K562 (cell line): ENCODE measurements at regions not wholly inside any gene's neighbourhood (a gene's known extent, or its start where the extent isn't known, plus 50 kb on each side); places are given as distances from the start of the nearest gene placed in this dataset.
A peak's percentile ranks its signal among the peaks of the same experiment; 100 is the strongest.

Source experiments
- CBFA2T3 ChIP-seq: fragments of 450-650 bp; IDR thresholded peaks from 2 replicates; pipeline ENCODE4 v1.6.1; 2017
- DIDO1 ChIP-seq: fragments of 450-650 bp; IDR thresholded peaks from 2 replicates; pipeline ENCODE4 v1.6.1; 2016; ENCODE audit warnings: low read depth, missing biosample characterization, missing genetic modification characterization
- DPF2 ChIP-seq: fragments of 450-650 bp; IDR thresholded peaks from 2 replicates; pipeline ENCODE4 v1.6.1; 2016
- FOXA3 ChIP-seq, 2 experiments: fragments of 450-650 bp in 1 of 2; sonication (generic) in 1 of 2; formaldehyde crosslinking; IDR thresholded peaks in 1 of 2; conservative IDR thresholded peaks in 1 of 2; 2 replicates each; pipeline versions ENCODE4 v1.4.0 to v1.8.0; 2020 to 2022; ENCODE audit warnings: mild to moderate bottlenecking in 2 of 2, missing genetic modification reagents in 1 of 2
- HCFC1 ChIP-seq: IDR thresholded peaks from 2 replicates; pipeline ENCODE4 v1.6.1; 2012; ENCODE audit warnings: low read depth, low read length, improper control_type of control experiment
- HSF4 ChIP-seq: fragments of 250-450 bp; sonication (Bioruptor Pico); IDR thresholded peaks from 2 replicates; pipeline ENCODE4 v2.1.2; 2022; ENCODE audit warnings: mild to moderate bottlenecking, moderate library complexity, borderline replicate concordance
- KLF16 ChIP-seq: IDR thresholded peaks from 2 replicates; pipeline ENCODE4 v1.6.1; 2016; ENCODE audit warnings: antibody characterized with exemption
- MEF2A ChIP-seq: IDR thresholded peaks from 2 replicates; pipeline ENCODE4 v1.6.1; 2011; ENCODE audit warnings: low read depth, mild to moderate bottlenecking, low read length, moderate library complexity; ENCODE audit not compliant: control insufficient read depth
- MEIS2 ChIP-seq: fragments of 450-650 bp; IDR thresholded peaks from 2 replicates; pipeline ENCODE4 v1.6.1; 2014; ENCODE audit warnings: mild to moderate bottlenecking; ENCODE audit not compliant: partially characterized antibody
- PHTF2 ChIP-seq: fragments of 250-450 bp; sonication (Bioruptor Pico); IDR thresholded peaks from 2 replicates; pipeline ENCODE4 v1.5.0; 2021; ENCODE audit warnings: mild to moderate bottlenecking
- PTRF ChIP-seq: fragments of 450-650 bp; IDR thresholded peaks from 2 replicates; pipeline ENCODE4 v1.6.1; 2016; ENCODE audit warnings: mild to moderate bottlenecking, missing genetic modification characterization, missing compliant biosample characterization
- RB1 ChIP-seq: fragments of 450-650 bp; IDR thresholded peaks from 2 replicates; pipeline ENCODE4 v1.6.1; 2017; ENCODE audit warnings: low read depth, mild to moderate bottlenecking
- RBM22 ChIP-seq: fragments of 200-400 bp; formaldehyde crosslinking; IDR thresholded peaks from 2 replicates; pipeline ENCODE4 v1.6.1; 2018; ENCODE audit warnings: low read length, low read depth; ENCODE audit not compliant: poor library complexity, severe bottlenecking
- RNF219 ChIP-seq: fragments of 250-450 bp; sonication (Bioruptor Pico); IDR thresholded peaks from 2 replicates; pipeline ENCODE4 v1.5.0; 2022; ENCODE audit warnings: mild to moderate bottlenecking
- SOX6 ChIP-seq: fragments of 450-650 bp; IDR thresholded peaks from 2 replicates; pipeline ENCODE4 v1.6.1; 2014; ENCODE audit warnings: mild to moderate bottlenecking
- TCF3 ChIP-seq: sonication (generic); formaldehyde crosslinking; IDR thresholded peaks from 2 replicates; pipeline ENCODE4 v1.4.0; 2020; ENCODE audit warnings: mild to moderate bottlenecking, missing genetic modification reagents
- TCF7L2 ChIP-seq: fragments of 150-350 bp; IDR thresholded peaks from 2 replicates; pipeline ENCODE4 v1.6.1; 2016; ENCODE audit warnings: low read depth, mild to moderate bottlenecking, low read length, moderate library complexity
- TGIF2 ChIP-seq: sonication (generic); formaldehyde crosslinking; IDR thresholded peaks from 2 replicates; pipeline ENCODE4 v1.8.1; 2022; ENCODE audit warnings: mild to moderate bottlenecking, missing genetic modification reagents, moderate library complexity
- U2AF2 ChIP-seq: fragments of 200-400 bp; formaldehyde crosslinking; optimal IDR thresholded peaks from 2 replicates; pipeline ENCODE3; 2017; ENCODE audit warnings: low read depth, mild to moderate bottlenecking, low read length
- YY1 ChIP-seq, 3 experiments: IDR thresholded peaks; 2 replicates each; pipeline ENCODE4 v1.6.1; 2011; ENCODE audit warnings: low read length in 2 of 3, mild to moderate bottlenecking in 2 of 3, moderate library complexity in 2 of 3, borderline replicate concordance in 1 of 3, control low read depth in 1 of 3, low read depth in 1 of 3; ENCODE audit not compliant: insufficient read depth in 3 of 3, insufficient replicate concordance in 2 of 3, control insufficient read depth in 1 of 3, insufficient read length in 1 of 3; ENCODE audit errors: extremely low read depth in 1 of 3
- ZKSCAN1 ChIP-seq: fragments of 150-350 bp; IDR thresholded peaks from 2 replicates; pipeline ENCODE4 v1.6.1; 2016; ENCODE audit warnings: low read depth, low read length
- ZNF830 ChIP-seq: fragments of 250-450 bp; sonication (Bioruptor Pico); IDR thresholded peaks from 2 replicates; pipeline ENCODE4 v1.5.0; 2021; ENCODE audit warnings: mild to moderate bottlenecking
- TF ChIP-seq, protein P1 (sequence below): fragments of 250-450 bp; sonication (Bioruptor Pico); IDR thresholded peaks from 2 replicates; pipeline ENCODE4 v1.4.0; 2020; ENCODE audit warnings: mild to moderate bottlenecking, moderate library complexity
- TF ChIP-seq, protein P2 (sequence below): fragments of 450-650 bp; IDR thresholded peaks from 2 replicates; pipeline ENCODE4 v1.6.1; 2016

- TF ChIP-seq, protein P1, sequence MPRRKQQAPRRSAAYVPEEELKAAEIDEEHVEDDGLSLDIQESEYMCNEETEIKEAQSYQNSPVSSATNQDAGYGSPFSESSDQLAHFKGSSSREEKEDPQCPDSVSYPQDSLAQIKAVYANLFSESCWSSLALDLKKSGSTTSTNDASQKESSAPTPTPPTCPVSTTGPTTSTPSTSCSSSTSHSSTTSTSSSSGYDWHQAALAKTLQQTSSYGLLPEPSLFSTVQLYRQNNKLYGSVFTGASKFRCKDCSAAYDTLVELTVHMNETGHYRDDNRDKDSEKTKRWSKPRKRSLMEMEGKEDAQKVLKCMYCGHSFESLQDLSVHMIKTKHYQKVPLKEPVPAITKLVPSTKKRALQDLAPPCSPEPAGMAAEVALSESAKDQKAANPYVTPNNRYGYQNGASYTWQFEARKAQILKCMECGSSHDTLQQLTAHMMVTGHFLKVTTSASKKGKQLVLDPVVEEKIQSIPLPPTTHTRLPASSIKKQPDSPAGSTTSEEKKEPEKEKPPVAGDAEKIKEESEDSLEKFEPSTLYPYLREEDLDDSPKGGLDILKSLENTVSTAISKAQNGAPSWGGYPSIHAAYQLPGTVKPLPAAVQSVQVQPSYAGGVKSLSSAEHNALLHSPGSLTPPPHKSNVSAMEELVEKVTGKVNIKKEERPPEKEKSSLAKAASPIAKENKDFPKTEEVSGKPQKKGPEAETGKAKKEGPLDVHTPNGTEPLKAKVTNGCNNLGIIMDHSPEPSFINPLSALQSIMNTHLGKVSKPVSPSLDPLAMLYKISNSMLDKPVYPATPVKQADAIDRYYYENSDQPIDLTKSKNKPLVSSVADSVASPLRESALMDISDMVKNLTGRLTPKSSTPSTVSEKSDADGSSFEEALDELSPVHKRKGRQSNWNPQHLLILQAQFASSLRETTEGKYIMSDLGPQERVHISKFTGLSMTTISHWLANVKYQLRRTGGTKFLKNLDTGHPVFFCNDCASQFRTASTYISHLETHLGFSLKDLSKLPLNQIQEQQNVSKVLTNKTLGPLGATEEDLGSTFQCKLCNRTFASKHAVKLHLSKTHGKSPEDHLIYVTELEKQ (CRISPR knock-in tag), result no peak
- TF ChIP-seq HSF4 (no peak), RBM22 (no peak), PTRF (tag) (no peak), ZNF830 (CRISPR knock-in tag) (no peak), MEF2A (no peak), PHTF2 (CRISPR knock-in tag) (no peak), MEIS2 (peak; percentile 78), YY1 (IDR thresholded peaks at IDR 0.05; ENCODE audit: borderline replicate concordance in 1 of 3, control insufficient read depth in 1 of 3, extremely low read depth in 1 of 3, insufficient read depth in 3 of 3, insufficient read length in 1 of 3, insufficient replicate concordance in 2 of 3, low read depth in 1 of 3, low read length in 2 of 3) (no peak), TCF7L2 (no peak), HCFC1 (no peak), KLF16 (0 out of 2 replicates have a peak, but pooled peaks have one; percentile 9), RB1 (no peak), TCF3 (peak; percentile 67), DIDO1 (tag) (no peak), FOXA3 (CRISPR knock-in tag; conservative IDR thresholded peaks at IDR 0.05 in 1 of 2, IDR thresholded peaks at IDR 0.05 in 1 of 2) (peak in 1 of 2 experiments; percentile 76; a peak in 2 of 4 replicates), ZKSCAN1 (peak; percentile 90), DPF2 (no peak), TGIF2 (CRISPR knock-in tag) (no peak), U2AF2 (no peak), CBFA2T3 (peak; percentile 74), RNF219 (CRISPR knock-in tag) (no peak), SOX6 (peak; percentile 69)
- TF ChIP-seq, protein P2, sequence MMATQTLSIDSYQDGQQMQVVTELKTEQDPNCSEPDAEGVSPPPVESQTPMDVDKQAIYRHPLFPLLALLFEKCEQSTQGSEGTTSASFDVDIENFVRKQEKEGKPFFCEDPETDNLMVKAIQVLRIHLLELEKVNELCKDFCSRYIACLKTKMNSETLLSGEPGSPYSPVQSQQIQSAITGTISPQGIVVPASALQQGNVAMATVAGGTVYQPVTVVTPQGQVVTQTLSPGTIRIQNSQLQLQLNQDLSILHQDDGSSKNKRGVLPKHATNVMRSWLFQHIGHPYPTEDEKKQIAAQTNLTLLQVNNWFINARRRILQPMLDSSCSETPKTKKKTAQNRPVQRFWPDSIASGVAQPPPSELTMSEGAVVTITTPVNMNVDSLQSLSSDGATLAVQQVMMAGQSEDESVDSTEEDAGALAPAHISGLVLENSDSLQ, result peak; percentile 15; the same call in 1 of the 2 replicates
Observed at GRCh38 chr6:14047151-14047740, 70.3 kb upstream of the CD83 start (continued).
